H1 (cell line): ENCODE measurements at regions not wholly inside any gene's neighbourhood (a gene's known extent, or its start where the extent isn't known, plus 50 kb on each side); places are given as distances from the start of the nearest gene placed in this dataset.

Experiments used
- CTCF ChIA-PET: fragments of 300-600 bp; sonication (Branson Sonifier 250); formaldehyde crosslinking; loops from one replicate; lab custom pipeline; 2021; ENCODE audit not compliant: partially characterized antibody; lab: Charles Lee
- POLR2A ChIA-PET: fragments of 300-600 bp; sonication (Branson Sonifier 250); formaldehyde crosslinking; loops from one replicate; lab custom pipeline; 2021; ENCODE audit warnings: inconsistent platforms; ENCODE audit not compliant: partially characterized antibody; lab: Charles Lee
- DNase-seq, 2 experiments: peaks; one replicate each; pipeline versions ENCODE4 v3.0.0 to v3.0.0-alpha.2; 2010 to 2022; ENCODE audit warnings: low spot score in 2 of 2, low read depth in 1 of 2, mixed read lengths in 1 of 2
- FAIRE-seq: peaks from 2 replicates; lab custom pipeline; 2011; peaks lifted over from hg19 to GRCh38; lab: Jason Lieb, UNC
- H2AFZ ChIP-seq: 2 replicates; pipeline ENCODE4 v1.8.1; 2012; ENCODE audit warnings: low read length, inconsistent platforms
- H2AK5ac ChIP-seq: 2 replicates; pipeline ENCODE4 v1.6.1; 2013; ENCODE audit warnings: low read depth, low read length
- H2BK120ac ChIP-seq: replicated peaks from 2 replicates; pipeline ENCODE3; 2013; ENCODE audit warnings: low read depth, low read length, inconsistent platforms
- H2BK12ac ChIP-seq: 2 replicates; pipeline ENCODE4 v1.6.1; 2013; ENCODE audit warnings: low read depth, low read length
- H2BK15ac ChIP-seq: 2 replicates; pipeline ENCODE4 v1.6.1; 2013; ENCODE audit warnings: low read length
- H2BK20ac ChIP-seq: 2 replicates; pipeline ENCODE4 v1.6.1; 2013; ENCODE audit warnings: low read length
- H2BK5ac ChIP-seq: 2 replicates; pipeline ENCODE4 v1.6.1; 2013; ENCODE audit warnings: low read depth, low read length
- H3K14ac ChIP-seq: 2 replicates; pipeline ENCODE4 v1.6.1; 2013; ENCODE audit warnings: inconsistent platforms; ENCODE audit not compliant: insufficient read length
- H3K18ac ChIP-seq: 2 replicates; pipeline ENCODE4 v1.6.1; 2013; ENCODE audit warnings: low read length; ENCODE audit errors: extremely low read depth
- H3K23ac ChIP-seq: 2 replicates; pipeline ENCODE4 v1.6.1; 2013; ENCODE audit warnings: inconsistent platforms; ENCODE audit not compliant: insufficient read length
- H3K23me2 ChIP-seq: 2 replicates; pipeline ENCODE4 v1.6.1; 2013; ENCODE audit warnings: low read depth, low read length
- H3K27ac ChIP-seq: 2 replicates; pipeline ENCODE4 v1.6.1; 2011; ENCODE audit warnings: low read depth, low read length, inconsistent platforms
- H3K27me3 ChIP-seq, 4 experiments: replicated peaks in 1 of 4; 1 replicate in 1 of 4; 2 replicates in 3 of 4; pipeline versions ENCODE4 v1.6.1 to v1.8.1; 2011 to 2013; ENCODE audit warnings: low read length in 3 of 4, mild to moderate bottlenecking in 3 of 4, inconsistent platforms in 2 of 4, mixed read lengths in 2 of 4, moderate library complexity in 1 of 4; ENCODE audit not compliant: control insufficient read depth in 3 of 4, insufficient read depth in 3 of 4; ENCODE audit errors: extremely low read depth in 1 of 4
- H3K36me3 ChIP-seq, 4 experiments: 2 replicates each; pipeline versions ENCODE4 v1.6.1 to v1.8.1; 2011 to 2013; ENCODE audit warnings: mild to moderate bottlenecking in 4 of 4, low read length in 3 of 4, moderate library complexity in 2 of 4, control low read depth in 1 of 4, inconsistent platforms in 1 of 4; ENCODE audit not compliant: insufficient read depth in 4 of 4, control insufficient read depth in 2 of 4
- H3K4ac ChIP-seq: replicated peaks from 2 replicates; pipeline ENCODE3; 2013; ENCODE audit warnings: low read length, low read depth, mixed read lengths, inconsistent platforms; ENCODE audit not compliant: insufficient read length
- H3K4me1 ChIP-seq, 4 experiments: replicated peaks in 1 of 4; 1 replicate in 1 of 4; 2 replicates in 3 of 4; pipeline versions ENCODE4 v1.6.1 to v1.8.1; 2011 to 2013; ENCODE audit warnings: low read length in 3 of 4, inconsistent platforms in 2 of 4, mixed read lengths in 1 of 4; ENCODE audit not compliant: insufficient read depth in 4 of 4, control insufficient read depth in 3 of 4
- H3K4me2 ChIP-seq, 2 experiments: 2 replicates each; pipeline versions ENCODE4 v1.6.1 to v1.8.1; 2011 to 2013; ENCODE audit warnings: low read depth in 2 of 2, low read length in 2 of 2, control low read depth in 1 of 2, inconsistent platforms in 1 of 2, mild to moderate bottlenecking in 1 of 2; ENCODE audit not compliant: insufficient read depth in 1 of 2
- H3K4me3 ChIP-seq, 4 experiments: fragments of 200-600, 300-600 bp in 1 of 4; sonication (generic), shearing (Covaris generic), sonication (Bioruptor Twin) in 1 of 4; 2 replicates each; pipeline versions ENCODE4 v1.5.1 to v1.8.1; 2011 to 2016; ENCODE audit warnings: low read length in 4 of 4, low read depth in 3 of 4, control low read depth in 2 of 4, inconsistent platforms in 2 of 4, mild to moderate bottlenecking in 2 of 4, mixed read lengths in 1 of 4, moderate library complexity in 1 of 4; ENCODE audit not compliant: insufficient read depth in 2 of 4; ENCODE audit errors: extremely low read depth in 1 of 4
- H3K56ac ChIP-seq: replicated peaks from 2 replicates; pipeline ENCODE3; 2013; ENCODE audit warnings: low read depth, mild to moderate bottlenecking, mixed read lengths, low read length, inconsistent platforms; ENCODE audit not compliant: insufficient read length
- H3K79me1 ChIP-seq: 2 replicates; pipeline ENCODE4 v1.6.1; 2013; ENCODE audit warnings: low read depth, low read length, control low read depth
- H3K79me2 ChIP-seq, 2 experiments: 2 replicates each; pipeline versions ENCODE4 v1.6.1 to v1.8.1; 2012 to 2013; ENCODE audit warnings: low read length in 2 of 2, mild to moderate bottlenecking in 2 of 2, inconsistent platforms in 1 of 2; ENCODE audit not compliant: insufficient read depth in 2 of 2, control insufficient read depth in 1 of 2
- H3K9ac ChIP-seq, 4 experiments: replicated peaks in 1 of 4; 1 replicate in 1 of 4; 2 replicates in 3 of 4; pipeline versions ENCODE4 v1.6.1 to v1.8.1; 2011 to 2013; ENCODE audit warnings: low read depth in 3 of 4, low read length in 3 of 4, control low read depth in 2 of 4, mild to moderate bottlenecking in 2 of 4, moderate library complexity in 2 of 4, inconsistent platforms in 1 of 4; ENCODE audit errors: extremely low read depth in 1 of 4
- H3K9me3 ChIP-seq, 2 experiments: 2 replicates each; pipeline versions ENCODE4 v1.6.1 to v1.8.1; 2012 to 2013; ENCODE audit warnings: mild to moderate bottlenecking in 2 of 2, moderate library complexity in 2 of 2, control low read depth in 1 of 2, inconsistent platforms in 1 of 2, low read depth in 1 of 2, low read length in 1 of 2, mixed read lengths in 1 of 2; ENCODE audit not compliant: insufficient read depth in 2 of 2
- H4K20me1 ChIP-seq, 2 experiments: replicated peaks in 1 of 2; 2 replicates each; pipeline versions ENCODE3 to v1.8.1; 2011 to 2013; ENCODE audit warnings: inconsistent platforms in 2 of 2, low read length in 2 of 2, mild to moderate bottlenecking in 1 of 2; ENCODE audit not compliant: insufficient read depth in 2 of 2, control insufficient read depth in 1 of 2
- H4K5ac ChIP-seq: 2 replicates; pipeline ENCODE4 v1.6.1; 2013; ENCODE audit warnings: low read length, low read depth, mixed read lengths, inconsistent platforms; ENCODE audit not compliant: insufficient read length
- H4K8ac ChIP-seq: 2 replicates; pipeline ENCODE4 v1.8.0; 2013; ENCODE audit warnings: mild to moderate bottlenecking, moderate library complexity, low read length, inconsistent platforms; ENCODE audit not compliant: insufficient read depth; ENCODE audit errors: extremely low read depth
- H4K91ac ChIP-seq: replicated peaks from 2 replicates; pipeline ENCODE3; 2013; ENCODE audit warnings: low read length, mixed read lengths, inconsistent platforms; ENCODE audit not compliant: insufficient read length
- BRCA1 ChIP-seq: IDR thresholded peaks from 2 replicates; pipeline ENCODE4 v1.6.1; 2012; ENCODE audit warnings: low read depth, low read length, improper control_type of control experiment
- CHD1 ChIP-seq: IDR thresholded peaks from 2 replicates; pipeline ENCODE4 v1.6.1; 2012; ENCODE audit warnings: low read depth, low read length, improper control_type of control experiment
- E2F6 ChIP-seq: IDR thresholded peaks from 2 replicates; pipeline ENCODE4 v1.6.1; 2012; ENCODE audit warnings: inconsistent platforms
- EP300 ChIP-seq, 2 experiments: IDR thresholded peaks; 1 replicate in 1 of 2; 2 replicates in 1 of 2; pipeline ENCODE4 v1.6.1; 2011 to 2012; ENCODE audit warnings: low read depth in 2 of 2, low read length in 2 of 2, mild to moderate bottlenecking in 2 of 2, borderline replicate concordance in 1 of 2, inconsistent platforms in 1 of 2, moderate library complexity in 1 of 2
- EZH2 ChIP-seq: fragments of 200-600 bp; sonication (generic); IDR thresholded peaks from 2 replicates; pipeline ENCODE4 v1.7.1; 2012; ENCODE audit warnings: low read depth, mild to moderate bottlenecking, moderate library complexity, low read length, inconsistent platforms; ENCODE audit not compliant: severe bottlenecking
- GABPA ChIP-seq: IDR thresholded peaks from 2 replicates; pipeline ENCODE4 v1.6.1; 2011; ENCODE audit warnings: mild to moderate bottlenecking, low read length, moderate library complexity, borderline replicate concordance; ENCODE audit not compliant: insufficient read depth
- PHF8 ChIP-seq: fragments of 200-600 bp; sonication (generic); conservative IDR thresholded peaks from 2 replicates; pipeline ENCODE4 v1.7.1; 2012; ENCODE audit warnings: low read depth, mild to moderate bottlenecking, inconsistent platforms, low read length, moderate library complexity
- POU5F1 ChIP-seq: IDR thresholded peaks from 2 replicates; pipeline ENCODE4 v1.6.1; 2011; ENCODE audit warnings: low read depth, mild to moderate bottlenecking, low read length, moderate library complexity
- RFX5 ChIP-seq: IDR thresholded peaks from 2 replicates; pipeline ENCODE4 v1.6.1; 2011; ENCODE audit warnings: low read depth, low read length, improper control_type of control experiment, borderline replicate concordance
- SAP30 ChIP-seq: fragments of 300-600 bp; sonication (generic); IDR thresholded peaks from 2 replicates; pipeline ENCODE4 v1.7.1; 2012; ENCODE audit warnings: low read length, moderate library complexity, mild to moderate bottlenecking, inconsistent platforms; ENCODE audit not compliant: insufficient read depth, insufficient replicate concordance
- SIX5 ChIP-seq: IDR thresholded peaks from 2 replicates; pipeline ENCODE4 v1.6.1; 2011; ENCODE audit warnings: mild to moderate bottlenecking, low read depth, low read length
- SP1 ChIP-seq: IDR thresholded peaks from 2 replicates; pipeline ENCODE4 v1.6.1; 2011; ENCODE audit warnings: low read depth, low read length
- SRF ChIP-seq: IDR thresholded peaks from 2 replicates; pipeline ENCODE4 v1.6.1; 2011; ENCODE audit warnings: mild to moderate bottlenecking, low read depth, low read length, moderate library complexity
- WGBS, 2 experiments: shearing (Covaris generic) in 1 of 2; methylation state at CpG; one replicate each; pipeline versions ENCODE4 v1.1.6 to v1.1.7; 2013 to 2015; ENCODE audit warnings: low lambda C conversion rate in 2 of 2, mixed read lengths in 2 of 2, inconsistent platforms in 1 of 2, low coverage in 1 of 2, missing lambda C conversion rate in 1 of 2; ENCODE audit not compliant: insufficient replicate concordance in 2 of 2, insufficient coverage in 1 of 2, insufficient read length in 1 of 2; ENCODE audit errors: extremely low coverage in 1 of 2, missing lambda C conversion rate in 1 of 2; 5-methylcytosine and 5-hydroxymethylcytosine counted together

GRCh38 chr16:49026566-49027181 lies 255.0 kb downstream of the CBLN1 start:
- Histone ChIP-seq H3K14ac (no peak overlapping the region), H2AFZ (no peak overlapping the region), H3K4me3 (no peak overlapping the region), H3K79me1 (no peaks in the 10 kb centered on the region), H3K9me3 (no peaks in the 10 kb centered on the region), H3K27me3 (no peaks in the 10 kb centered on the region), H2BK15ac (no peak overlapping the region), H3K23me2 (no peaks in the 10 kb centered on the region), H4K91ac (no peak overlapping the region), H3K4me1 (peaks cover 4 to 16% (median 11%) of the 10 kb centered on the region in 4 experiments; a peak in 6 of 7 replicates), H3K4me2 (no peak overlapping the region), H3K27ac (no peak overlapping the region), H4K5ac (no peak overlapping the region), H2BK120ac (no peak overlapping the region), H3K9ac (no peak overlapping the region), H3K79me2 (no peaks in the 10 kb centered on the region), H3K18ac (no peak overlapping the region), H2BK5ac (no peak overlapping the region), H2BK12ac (0 out of 2 replicates have a peak overlapping the region, but pooled peaks have one; percentile 31), H3K56ac (no peak overlapping the region), H4K8ac (no peak overlapping the region), H3K36me3 (no peaks in the 10 kb centered on the region), H2AK5ac (no peak overlapping the region), H3K23ac (no peak overlapping the region), H2BK20ac (no peak overlapping the region), H4K20me1 (no peaks in the 10 kb centered on the region), H3K4ac (no peak overlapping the region)
- ChIA-PET POLR2A (no interaction called here), CTCF (interaction anchor here (0.5 to 1.5 kb wide), 2 partner anchors 94 to 164 kb away, joined by 3 read pairs; no protein-coding TSS in a partner anchor)
- DNase-seq (no peak), FAIRE-seq (no peak)
- 91% methylated on average over 6 of the region's 6 CpGs; no CpG with 5 or more reads in 1 of the 2 experiments for WGBS, 2 experiments
- TF ChIP-seq PHF8 (no peak), CHD1 (no peak), SRF (no peak), BRCA1 (no peak), E2F6 (no peak), RFX5 (no peak), EZH2 (no peak), SAP30 (no peak), EP300 (IDR thresholded peaks at IDR 0.05; ENCODE audit: borderline replicate concordance in 1 of 2, low read depth in 2 of 2, low read length in 2 of 2) (no peak), SP1 (no peak), GABPA (no peak), POU5F1 (no peak), SIX5 (no peak)
